OCI-LY1 (cell line): ENCODE measurements at regions not wholly inside any gene's neighbourhood (a gene's known extent, or its start where the extent isn't known, plus 50 kb on each side); places are given as distances from the start of the nearest gene placed in this dataset.

Experiments
- H2AFZ ChIP-seq: fragments of 200-600 bp; sonication (generic), shearing (Covaris generic); 2 replicates; pipeline ENCODE4 v1.6.0; 2014; ENCODE audit warnings: antibody characterized with exemption, mild to moderate bottlenecking, low read length
- H3F3A ChIP-seq: fragments of 200-600 bp; sonication (generic), shearing (Covaris generic); 2 replicates; pipeline ENCODE4 v1.6.0; 2014; ENCODE audit warnings: mild to moderate bottlenecking, antibody characterized with exemption, low read length, moderate library complexity; ENCODE audit not compliant: insufficient read depth
- H3K27ac ChIP-seq: fragments of 200-600 bp; sonication (generic); 2 replicates; pipeline ENCODE4 v1.5.1; 2014; ENCODE audit warnings: low read length, mixed run types, mild to moderate bottlenecking, low read depth; ENCODE audit not compliant: poor library complexity, severe bottlenecking
- H3K27me3 ChIP-seq: fragments of 200-600 bp; sonication (generic); 2 replicates; pipeline ENCODE4 v1.6.0; 2014; ENCODE audit warnings: antibody characterized with exemption, mild to moderate bottlenecking, low read length, moderate library complexity; ENCODE audit not compliant: insufficient read depth
- H3K36me3 ChIP-seq: fragments of 200-600 bp; sonication (generic); 2 replicates; pipeline ENCODE4 v1.6.1; 2014; ENCODE audit warnings: mild to moderate bottlenecking, antibody characterized with exemption, low read length, moderate library complexity, mixed read lengths; ENCODE audit not compliant: insufficient read depth
- H3K4me1 ChIP-seq: fragments of 200-600 bp; sonication (generic); 2 replicates; pipeline ENCODE4 v1.5.1; 2014; ENCODE audit warnings: mild to moderate bottlenecking, low read length, moderate library complexity; ENCODE audit not compliant: insufficient read depth, severe bottlenecking
- H3K4me2 ChIP-seq: fragments of 200-600 bp; sonication (generic), shearing (Covaris generic); 2 replicates; pipeline ENCODE4 v1.6.1; 2014; ENCODE audit warnings: low read length
- H3K4me3 ChIP-seq: fragments of 200-600 bp; sonication (generic); 2 replicates; pipeline ENCODE4 v1.5.1; 2014; ENCODE audit warnings: low read length, low read depth, mild to moderate bottlenecking, mixed read lengths; ENCODE audit not compliant: poor library complexity, severe bottlenecking
- H3K79me2 ChIP-seq: fragments of 200-600 bp; shearing (Covaris generic); 2 replicates; pipeline ENCODE4 v1.6.1; 2016; ENCODE audit warnings: mixed run types, low read length, mixed read lengths; ENCODE audit not compliant: insufficient read depth
- H3K9ac ChIP-seq: fragments of 200-600 bp; sonication (generic), shearing (Covaris generic); 2 replicates; pipeline ENCODE4 v1.6.1; 2014; ENCODE audit warnings: mild to moderate bottlenecking, low read length, mixed read lengths
- H3K9me2 ChIP-seq: fragments of 200-600 bp; sonication (generic), shearing (Covaris generic); 2 replicates; pipeline ENCODE4 v1.6.1; 2014; ENCODE audit warnings: low read depth, mild to moderate bottlenecking, low read length, mixed read lengths
- H3K9me3 ChIP-seq: fragments of 200-600 bp; shearing (Covaris generic); 2 replicates; pipeline ENCODE4 v1.6.1; 2014; ENCODE audit warnings: low read length, mixed read lengths
- H4K20me1 ChIP-seq: fragments of 200-600 bp; sonication (generic), shearing (Covaris generic); 2 replicates; pipeline ENCODE4 v1.6.0; 2016; ENCODE audit warnings: mild to moderate bottlenecking, low read length; ENCODE audit not compliant: insufficient read depth
- EZH2 ChIP-seq: fragments of 200-600 bp; sonication (generic), shearing (Covaris generic); IDR thresholded peaks from 2 replicates; pipeline ENCODE4 v1.8.0; 2017; ENCODE audit warnings: borderline replicate concordance, mixed run types, mild to moderate bottlenecking, antibody characterized with exemption, low read length, moderate library complexity, mixed read lengths
- TF ChIP-seq, protein P1 (sequence below): fragments of 200-600 bp; sonication (generic), shearing (Covaris generic); IDR thresholded peaks from 2 replicates; pipeline ENCODE4 v1.5.1; 2017; ENCODE audit warnings: mild to moderate bottlenecking, antibody characterized with exemption, low read length, moderate library complexity, mixed read lengths

DNA sequence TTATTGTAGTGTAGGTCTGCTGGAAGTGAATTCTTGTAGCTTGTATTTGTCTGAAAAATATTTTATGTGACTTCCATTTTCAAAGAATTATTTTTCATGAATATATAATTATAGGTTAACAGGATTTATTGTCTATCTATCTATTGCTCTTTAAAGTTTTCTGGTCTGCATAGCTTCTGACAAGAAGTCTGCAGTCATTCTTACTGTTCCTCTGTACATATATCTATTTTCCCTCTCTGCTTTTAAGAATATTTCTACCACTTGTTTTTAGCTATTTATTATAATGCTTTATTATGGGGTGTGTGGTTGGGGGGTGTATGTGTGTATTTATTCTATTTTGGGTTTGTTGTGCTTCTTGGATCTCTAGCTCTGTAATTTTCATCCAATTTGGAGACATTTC, 77.4 kb downstream of the ETS2 start:
- no peaks in the 10 kb centered on the region for H4K20me1 ChIP-seq
- no peaks in the 10 kb centered on the region for H3K9me2 ChIP-seq
- H3K79me2 ChIP-seq, result no peaks in the 10 kb centered on the region
- no peak overlapping the region for H3K4me3 ChIP-seq
- no peak overlapping the region for H2AFZ ChIP-seq
- H3K9me3 ChIP-seq, result peaks cover 35% of the 10 kb centered on the region
- H3K9ac ChIP-seq, result no peak overlapping the region
- no peak overlapping the region for H3K4me2 ChIP-seq
- H3K4me1 ChIP-seq, result no peaks in the 10 kb centered on the region
- TF ChIP-seq EZH2, result no peak
- TF ChIP-seq, protein P1, sequence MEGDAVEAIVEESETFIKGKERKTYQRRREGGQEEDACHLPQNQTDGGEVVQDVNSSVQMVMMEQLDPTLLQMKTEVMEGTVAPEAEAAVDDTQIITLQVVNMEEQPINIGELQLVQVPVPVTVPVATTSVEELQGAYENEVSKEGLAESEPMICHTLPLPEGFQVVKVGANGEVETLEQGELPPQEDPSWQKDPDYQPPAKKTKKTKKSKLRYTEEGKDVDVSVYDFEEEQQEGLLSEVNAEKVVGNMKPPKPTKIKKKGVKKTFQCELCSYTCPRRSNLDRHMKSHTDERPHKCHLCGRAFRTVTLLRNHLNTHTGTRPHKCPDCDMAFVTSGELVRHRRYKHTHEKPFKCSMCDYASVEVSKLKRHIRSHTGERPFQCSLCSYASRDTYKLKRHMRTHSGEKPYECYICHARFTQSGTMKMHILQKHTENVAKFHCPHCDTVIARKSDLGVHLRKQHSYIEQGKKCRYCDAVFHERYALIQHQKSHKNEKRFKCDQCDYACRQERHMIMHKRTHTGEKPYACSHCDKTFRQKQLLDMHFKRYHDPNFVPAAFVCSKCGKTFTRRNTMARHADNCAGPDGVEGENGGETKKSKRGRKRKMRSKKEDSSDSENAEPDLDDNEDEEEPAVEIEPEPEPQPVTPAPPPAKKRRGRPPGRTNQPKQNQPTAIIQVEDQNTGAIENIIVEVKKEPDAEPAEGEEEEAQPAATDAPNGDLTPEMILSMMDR, result no peak
- H3F3A ChIP-seq, result no peaks in the 10 kb centered on the region
- no peak overlapping the region for H3K27ac ChIP-seq
- H3K27me3 ChIP-seq, result no peaks in the 10 kb centered on the region
- H3K36me3 ChIP-seq, result no peaks in the 10 kb centered on the region

DNA sequence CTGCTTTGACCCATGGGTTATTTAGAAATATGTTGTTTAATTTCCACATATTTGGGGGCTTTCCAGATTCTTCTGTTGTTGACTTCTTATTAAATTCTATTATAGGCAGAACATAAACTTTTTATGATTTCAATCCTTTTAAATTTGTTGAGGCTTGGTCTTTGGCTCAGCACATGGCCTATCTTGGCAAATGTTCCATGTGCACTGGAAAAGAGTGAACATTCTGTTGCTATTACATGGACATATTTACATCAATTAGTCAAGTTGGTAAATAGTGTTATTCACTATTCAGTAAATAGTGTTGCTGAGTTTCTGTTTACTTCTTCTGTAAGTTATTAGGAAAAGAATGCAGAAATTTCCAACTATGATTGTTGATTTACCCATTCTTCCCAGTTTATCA, 75.4 kb downstream of the ETS2 start:
- no peaks in the 10 kb centered on the region for H3F3A ChIP-seq
- no peaks in the 10 kb centered on the region for H3K27me3 ChIP-seq
- H3K4me2 ChIP-seq, result no peak overlapping the region
- no peak for TF ChIP-seq EZH2
- TF ChIP-seq, protein P1, result no peak
- peaks cover 26% of the 10 kb centered on the region for H3K9me3 ChIP-seq
- H3K9ac ChIP-seq, result no peak overlapping the region
- H3K79me2 ChIP-seq, result no peaks in the 10 kb centered on the region
- H2AFZ ChIP-seq, result no peak overlapping the region
- H3K36me3 ChIP-seq, result no peaks in the 10 kb centered on the region
- H3K4me1 ChIP-seq, result no peaks in the 10 kb centered on the region
- H3K4me3 ChIP-seq, result no peak overlapping the region
- no peaks in the 10 kb centered on the region for H3K9me2 ChIP-seq
- H3K27ac ChIP-seq, result no peak overlapping the region
- H4K20me1 ChIP-seq, result no peaks in the 10 kb centered on the region

DNA sequence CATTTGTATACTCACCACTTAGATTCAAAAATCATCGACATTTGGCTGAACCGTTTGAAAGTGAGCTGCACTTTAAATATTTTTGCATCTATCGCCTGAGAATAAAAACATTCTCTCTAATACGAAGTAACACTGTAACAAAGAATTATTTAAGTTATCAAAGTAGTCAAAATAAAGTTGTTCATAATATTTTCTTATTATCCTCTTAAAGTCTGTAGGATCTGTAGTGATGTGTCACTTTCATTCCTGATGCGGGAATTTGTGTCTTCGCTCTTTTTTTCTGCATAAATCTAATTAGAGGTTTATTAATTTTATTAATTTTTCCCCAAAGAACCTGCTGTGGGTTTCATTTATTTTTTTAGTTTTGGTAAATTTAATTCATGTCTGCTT, 74.8 kb downstream of the ETS2 start:
- Histone ChIP-seq H3K9me3 (peaks cover 23% of the 10 kb centered on the region), H3K4me3 (no peak overlapping the region), H3K79me2 (no peaks in the 10 kb centered on the region), H3K4me2 (no peak overlapping the region), H3K4me1 (no peaks in the 10 kb centered on the region), H4K20me1 (no peaks in the 10 kb centered on the region), H3K27ac (no peak overlapping the region), H3F3A (no peaks in the 10 kb centered on the region), H3K36me3 (no peaks in the 10 kb centered on the region), H3K27me3 (no peaks in the 10 kb centered on the region), H3K9me2 (no peaks in the 10 kb centered on the region), H3K9ac (no peak overlapping the region), H2AFZ (no peak overlapping the region)
- TF ChIP-seq EZH2, result no peak
- TF ChIP-seq, protein P1, result no peak
